HG02884 (cell line): ENCODE measurements at regions not wholly inside any gene's neighbourhood (a gene's known extent, or its start where the extent isn't known, plus 50 kb on each side); places are given as distances from the start of the nearest gene placed in this dataset.
"Not testable (repeated sequence)": the region's sequence is repeated elsewhere in the genome, so short reads cannot be mapped to it uniquely, and the experiment has no call there.

Source experiments
- ATAC-seq: cut with Tn5 transposase; IDR thresholded peaks from one replicate; pipeline ENCODE4 v1.9.1; 2021; ENCODE audit warnings: mild to moderate bottlenecking, moderate library complexity; ENCODE audit not compliant: unreplicated experiment

GRCh38 chr7:20839196-20839735 lies 52.6 kb upstream of the SP8 start:
- ATAC-seq, result no peak

GRCh38 chr7:20839987-20840386 lies 53.3 kb upstream of the SP8 start:
- no peak for ATAC-seq

GRCh38 chr7:20846791-20847190 lies 60.1 kb upstream of the SP8 start:
- no peak for ATAC-seq

GRCh38 chr7:20858951-20859350 lies 72.3 kb upstream of the SP8 start:
- ATAC-seq, result no peak

- ATAC-seq, result no peak
Observed at GRCh38 chr7:20861468-20861867, 74.8 kb upstream of the SP8 start.

DNA sequence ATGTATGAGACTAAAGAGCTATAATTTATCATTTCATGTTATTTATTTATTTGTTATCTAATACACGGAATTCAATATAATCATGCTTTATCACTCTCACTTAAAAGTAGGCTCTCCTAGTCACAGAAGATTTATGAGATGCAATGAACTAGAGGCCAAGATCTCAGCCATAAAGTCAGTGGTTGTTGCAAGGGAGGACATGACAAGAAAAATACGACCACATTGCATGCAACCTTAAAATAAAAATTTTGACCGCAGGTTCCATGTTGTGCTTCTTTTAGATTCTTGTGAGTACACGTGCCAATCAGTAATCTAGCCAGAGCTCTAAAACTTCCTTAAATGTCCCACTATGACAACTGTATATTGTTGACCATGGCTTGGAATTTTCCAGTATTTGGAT lies 75.9 kb upstream of the SP8 start:
- ATAC-seq, result no peak

DNA sequence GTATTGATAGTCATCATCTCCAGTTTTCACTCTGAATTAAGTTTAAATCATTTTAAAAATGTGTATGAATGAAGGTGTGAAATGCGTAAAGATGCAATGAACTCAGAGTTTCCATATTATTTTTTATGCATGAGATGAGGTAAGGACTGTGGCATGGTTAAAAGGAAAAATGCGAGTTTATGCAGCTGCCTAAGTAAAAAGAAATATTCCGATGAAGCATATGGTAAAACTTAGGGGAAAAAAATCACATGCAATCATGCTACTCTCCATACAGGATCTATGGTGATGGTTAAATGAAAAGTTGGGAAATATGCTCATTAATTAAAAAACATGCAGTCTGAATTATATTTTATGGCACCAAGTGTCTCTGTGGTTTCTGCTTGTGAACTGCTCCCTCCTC lies 77.5 kb upstream of the SP8 start:
- ATAC-seq, result no peak

- no peak for ATAC-seq
Observed at GRCh38 chr7:20865684-20866083, 79.0 kb upstream of the SP8 start.

DNA sequence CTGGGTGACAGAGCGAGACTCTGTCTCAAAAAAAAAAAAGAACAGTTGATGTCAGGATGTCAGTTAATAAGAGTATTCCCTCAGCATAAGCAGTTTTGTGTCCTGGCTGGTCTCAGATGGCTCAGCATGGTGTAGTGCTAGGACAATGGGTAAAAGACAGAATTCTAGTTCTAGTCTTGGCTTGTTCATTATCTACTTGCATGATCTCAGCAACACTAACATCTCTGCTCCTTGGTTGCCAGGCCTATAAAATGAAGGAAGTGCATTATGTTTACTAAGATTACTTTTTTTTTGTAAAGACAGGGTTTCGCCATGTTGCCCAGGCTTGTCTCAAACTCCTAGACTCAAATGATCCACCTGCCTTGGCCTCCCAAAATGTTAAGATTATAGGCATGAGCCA lies 84.3 kb upstream of the SP8 start:
- ATAC-seq, result no peak

- ATAC-seq, result no peak
Observed at GRCh38 chr7:20892776-20893175, 106.1 kb upstream of the SP8 start.

- no peak for ATAC-seq
Observed at GRCh38 chr7:20894806-20895205, 108.1 kb upstream of the SP8 start.

GRCh38 chr7:20895563-20895962 lies 108.9 kb upstream of the SP8 start:
- ATAC-seq, result no peak

DNA sequence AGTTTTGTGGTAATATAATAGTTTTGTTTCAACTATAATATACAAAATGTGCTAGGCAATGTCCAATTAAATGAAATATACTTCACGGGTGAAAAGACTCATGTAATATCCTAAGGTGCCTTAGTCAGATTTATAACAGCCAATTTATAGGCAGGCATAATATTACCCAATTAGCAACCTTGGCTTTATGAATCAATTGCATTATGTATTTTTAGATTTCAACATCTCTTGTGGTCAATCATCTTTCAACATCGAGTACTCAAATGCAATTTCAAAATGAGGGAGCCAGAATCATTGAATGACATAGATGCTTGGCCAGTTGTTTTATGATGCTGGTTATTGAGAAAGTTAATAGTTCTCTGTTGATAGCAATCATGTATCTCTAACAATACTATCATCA lies 110.3 kb upstream of the SP8 start:
- no peak for ATAC-seq

DNA sequence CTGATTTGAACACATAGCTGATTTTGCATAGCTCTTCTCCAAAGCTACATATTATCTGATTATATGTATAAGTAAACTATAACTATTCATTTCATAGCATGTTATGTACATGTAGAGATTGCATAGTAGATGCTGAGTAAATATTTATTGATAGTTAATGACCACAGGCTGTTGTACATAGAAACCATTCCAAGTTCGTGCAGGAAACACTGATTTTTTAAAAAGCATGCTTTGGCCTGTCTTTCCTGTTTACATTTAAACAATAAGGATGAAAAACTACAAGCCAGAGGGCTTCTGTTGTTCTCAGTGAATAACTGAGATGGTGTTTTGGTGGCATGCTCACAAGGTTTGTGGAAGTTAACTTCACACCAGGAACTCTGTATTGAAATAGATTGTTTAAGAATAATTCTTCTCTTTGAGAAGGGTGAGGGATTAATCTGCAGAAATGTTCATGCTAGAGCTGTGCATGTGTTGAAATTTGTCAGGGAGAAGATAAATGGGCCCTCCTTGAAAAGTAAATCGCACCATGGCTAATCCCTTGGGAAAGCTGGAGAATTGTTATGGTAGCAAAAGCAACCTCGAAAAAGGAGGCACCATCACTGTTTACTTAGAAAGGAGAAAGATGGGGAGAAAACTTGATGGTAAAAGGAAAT lies 120.2 kb upstream of the SP8 start:
- ATAC-seq, result no peak

GRCh38 chr7:20911081-20911480 lies 124.4 kb upstream of the SP8 start:
- no peak for ATAC-seq

- ATAC-seq, result no peak
Observed at GRCh38 chr7:20913853-20914252, 127.2 kb upstream of the SP8 start.

DNA sequence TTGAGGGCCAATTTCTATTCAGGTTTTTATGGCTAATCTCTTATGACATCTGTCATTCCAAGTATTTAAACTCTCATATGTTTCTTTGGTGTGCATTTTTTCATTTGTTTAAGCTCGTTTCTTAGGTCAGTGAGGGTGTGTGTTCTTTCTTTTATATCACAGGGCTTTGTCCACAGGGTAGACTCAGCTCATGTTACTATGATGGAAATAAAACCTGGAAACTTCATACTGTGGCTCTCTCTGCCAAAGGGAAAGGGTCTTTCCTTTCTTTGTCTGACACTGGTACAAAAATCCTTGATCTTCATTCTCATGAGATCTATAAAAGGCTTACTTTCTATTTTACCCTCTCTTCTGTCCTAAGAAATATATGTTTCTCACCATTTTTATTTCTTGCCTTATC lies 129.6 kb upstream of the SP8 start:
- ATAC-seq, result no peak

GRCh38 chr7:20917603-20918002 lies 130.9 kb upstream of the SP8 start:
- no peak for ATAC-seq

GRCh38 chr7:20918156-20918555 lies 131.5 kb upstream of the SP8 start:
- no peak for ATAC-seq

DNA sequence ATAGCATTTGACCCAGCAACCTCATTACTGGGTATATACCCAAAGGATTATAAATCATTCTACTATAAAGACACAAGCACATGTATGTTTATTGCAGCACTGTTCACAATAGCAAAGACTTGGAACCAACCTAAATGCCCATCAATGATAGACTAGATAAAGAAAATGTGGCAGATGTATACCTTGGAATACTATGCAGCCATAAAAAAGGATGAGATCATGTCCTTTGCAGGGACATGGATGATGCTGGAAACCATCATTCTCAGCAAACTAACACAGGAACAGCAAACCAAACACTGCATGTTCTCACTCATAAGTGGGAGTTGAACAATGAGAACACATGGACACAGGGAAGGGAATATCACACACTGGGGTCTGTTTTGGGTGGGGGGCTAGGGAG lies 140.5 kb upstream of the SP8 start:
- not testable (repeated sequence) for ATAC-seq

GRCh38 chr7:20927976-20928375 lies 141.3 kb upstream of the SP8 start:
- no peak for ATAC-seq

DNA sequence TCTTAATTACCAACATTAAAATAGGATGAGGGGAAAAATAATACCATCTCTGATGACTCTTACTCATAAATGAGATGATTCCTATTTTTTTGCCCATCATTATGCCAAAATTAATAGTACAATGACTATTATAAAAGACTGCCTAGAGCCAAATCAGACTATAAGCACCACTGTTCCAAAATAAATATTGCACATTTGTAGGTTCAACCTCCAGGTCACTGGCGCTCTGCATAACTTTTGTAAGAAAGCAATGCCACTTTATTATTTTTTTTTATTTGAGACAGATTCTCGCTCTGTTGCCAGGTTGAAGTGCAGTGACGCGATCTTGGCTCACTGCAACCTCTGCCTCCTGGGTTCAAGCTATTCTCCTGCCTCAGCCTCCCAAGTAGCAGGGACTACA lies 142.5 kb upstream of the SP8 start:
- no peak for ATAC-seq

- no peak for ATAC-seq
Observed at GRCh38 chr7:20931739-20932138, 145.1 kb upstream of the SP8 start.
